GM21825 (cell line): ENCODE measurements at regions not wholly inside any gene's neighbourhood (a gene's known extent, or its start where the extent isn't known, plus 50 kb on each side); places are given as distances from the start of the nearest gene placed in this dataset.

ENCODE experiments used
- ATAC-seq: cut with Tn5 transposase; IDR thresholded peaks from one replicate; pipeline ENCODE4 v1.9.1; 2021; ENCODE audit warnings: mild to moderate bottlenecking, moderate library complexity; ENCODE audit not compliant: unreplicated experiment

DNA sequence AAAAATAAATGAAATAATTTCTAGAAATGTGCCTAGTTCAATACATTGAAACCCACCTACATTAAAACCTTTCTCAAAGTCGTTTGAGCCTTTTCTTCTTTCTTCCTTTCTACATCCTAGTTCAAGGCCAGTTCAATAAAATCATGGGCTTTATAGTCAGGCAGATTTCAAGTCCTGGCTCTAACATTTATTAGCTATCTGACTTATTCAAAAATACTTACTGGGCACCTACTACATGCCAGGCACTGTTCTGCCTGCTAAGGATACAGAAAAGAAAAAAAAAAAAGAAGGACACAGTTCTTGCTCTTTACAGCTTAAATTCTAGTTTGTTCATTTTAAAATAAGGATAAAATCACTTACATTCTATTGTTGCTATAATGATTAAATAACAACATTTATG is 134.2 kb upstream of the FGGY start:
- ATAC-seq, result no peak

DNA sequence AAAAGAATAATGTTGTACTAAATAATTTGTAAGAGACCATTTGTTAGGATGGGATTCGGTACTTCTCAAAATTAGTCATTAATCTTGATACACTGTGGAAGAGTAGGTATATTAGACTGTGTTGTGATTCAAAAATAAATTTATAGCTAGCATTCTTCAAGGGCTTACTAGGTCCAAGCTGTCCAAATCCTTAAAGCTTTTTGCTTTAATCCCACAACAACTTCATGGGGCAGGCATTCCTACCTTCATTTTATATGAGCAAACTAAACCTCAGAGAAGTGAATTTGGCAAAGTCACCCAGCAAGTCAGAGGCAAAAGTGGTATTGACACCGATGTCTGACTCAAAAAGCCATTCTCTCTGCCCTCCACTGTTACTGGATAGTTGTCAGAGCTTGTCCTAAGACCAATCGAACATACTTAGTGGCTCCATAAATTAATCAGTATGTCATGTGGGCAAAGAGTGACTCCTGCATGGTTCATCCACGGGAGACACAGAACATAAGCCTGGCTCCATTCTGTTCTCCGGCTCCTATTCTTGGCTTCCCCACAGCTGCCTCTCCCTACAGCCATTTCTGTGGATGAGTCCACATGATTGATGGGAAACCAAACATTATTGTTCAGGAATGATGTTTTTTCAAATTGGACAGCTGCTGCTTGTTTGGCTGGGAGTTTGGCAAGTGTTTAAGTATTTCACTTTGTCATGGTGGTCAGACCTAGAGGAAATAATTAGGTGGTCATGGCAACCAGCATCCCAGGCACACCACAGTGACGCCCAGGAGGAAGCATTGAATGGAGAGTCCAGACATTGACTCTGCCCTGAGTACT is 133.4 kb upstream of the FGGY start:
- no peak for ATAC-seq

DNA sequence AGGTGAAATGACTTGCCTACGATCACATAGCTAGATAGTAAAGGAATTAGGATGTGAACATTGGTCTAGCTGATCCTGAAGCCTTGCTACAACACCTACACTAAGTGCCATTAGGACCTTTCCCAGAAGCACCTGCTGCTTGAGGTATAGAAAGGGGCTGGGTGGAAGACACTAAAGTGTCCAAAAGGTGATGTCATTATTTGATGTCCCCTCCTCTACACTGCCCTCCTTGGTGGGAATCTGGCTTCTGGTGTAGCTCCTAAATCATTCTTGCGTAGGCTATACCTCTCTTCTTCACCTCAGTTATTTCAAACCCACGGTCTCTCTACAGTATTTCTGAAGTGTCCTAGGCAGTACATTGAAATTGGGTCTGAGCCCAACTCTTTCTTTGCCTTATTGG is 132.5 kb upstream of the FGGY start:
- no peak for ATAC-seq

DNA sequence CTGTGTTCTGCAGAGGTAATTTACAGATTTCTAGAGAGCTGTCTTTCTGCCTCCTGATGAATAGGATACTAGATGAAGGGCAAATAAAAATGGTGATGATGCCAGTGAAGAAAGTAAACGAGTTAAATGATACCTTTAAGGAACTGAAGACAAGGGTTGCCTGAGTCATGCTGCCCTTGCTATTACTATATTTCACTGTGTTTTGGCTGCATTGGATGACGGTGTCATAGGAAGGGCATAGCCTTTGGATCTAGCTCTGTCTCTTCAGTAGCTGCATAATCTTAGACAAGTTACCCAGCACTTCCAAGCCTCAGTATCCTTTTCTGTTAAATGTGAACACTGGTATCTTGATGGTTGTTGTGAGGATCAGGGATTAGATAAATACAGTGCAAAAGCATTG is 131.5 kb upstream of the FGGY start:
- ATAC-seq, result no peak

DNA sequence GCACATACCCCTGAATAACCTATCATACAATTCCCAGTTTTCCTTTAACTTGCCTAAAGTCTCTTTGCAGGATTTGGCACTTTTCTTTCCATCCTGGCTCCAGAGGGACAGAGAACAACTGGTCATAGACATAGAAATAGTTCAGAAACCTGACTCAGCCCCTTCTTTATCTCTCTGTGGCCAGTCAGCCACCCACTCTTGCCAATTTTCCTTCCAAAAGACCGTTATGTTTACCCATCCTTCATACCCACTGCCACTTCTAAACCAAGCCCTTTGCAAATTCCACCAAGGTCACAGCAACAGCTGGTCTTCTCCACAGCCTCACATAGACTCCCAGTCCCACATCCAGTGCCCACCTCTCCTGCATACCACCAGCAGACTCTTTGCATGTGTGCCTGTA is 127.2 kb upstream of the FGGY start:
- ATAC-seq, result no peak

DNA sequence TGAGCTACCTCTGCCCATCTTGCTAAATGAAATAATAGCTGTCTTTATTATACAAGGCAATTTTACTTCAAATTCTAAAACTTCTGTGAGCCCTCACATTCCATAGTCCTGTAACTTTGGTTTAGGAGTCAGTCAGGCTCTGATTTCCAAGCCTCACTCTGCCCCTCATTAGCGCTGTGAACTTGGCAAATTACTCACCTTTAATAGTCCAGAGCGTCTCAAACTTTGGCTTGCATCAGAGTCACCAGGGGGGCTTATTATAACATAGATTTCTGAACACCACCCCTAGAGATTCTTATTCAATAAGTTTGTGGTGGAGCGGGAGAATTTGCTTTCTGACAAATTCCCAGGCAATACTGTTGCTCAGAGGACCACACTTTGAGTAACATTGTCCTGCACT is 126.2 kb upstream of the FGGY start:
- ATAC-seq, result no peak

DNA sequence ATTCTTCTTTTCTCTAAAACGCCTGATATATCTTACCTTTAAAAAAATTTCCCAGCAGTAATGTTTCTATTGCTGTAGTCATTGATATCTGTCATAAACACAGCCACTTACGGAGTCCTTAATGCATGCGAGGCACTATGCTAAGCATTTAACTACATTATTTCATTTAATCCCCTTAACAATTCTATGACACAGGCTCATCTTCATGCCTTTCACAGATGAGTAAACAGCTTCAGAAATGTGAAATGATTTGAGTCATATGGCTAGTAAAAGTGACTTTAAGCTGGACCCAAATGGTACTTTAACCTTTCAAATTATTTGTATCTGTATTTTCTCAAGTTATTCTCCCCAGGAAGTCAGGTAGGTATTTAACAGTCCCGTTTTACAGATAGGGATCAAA is 125.1 kb upstream of the FGGY start:
- ATAC-seq, result no peak

DNA sequence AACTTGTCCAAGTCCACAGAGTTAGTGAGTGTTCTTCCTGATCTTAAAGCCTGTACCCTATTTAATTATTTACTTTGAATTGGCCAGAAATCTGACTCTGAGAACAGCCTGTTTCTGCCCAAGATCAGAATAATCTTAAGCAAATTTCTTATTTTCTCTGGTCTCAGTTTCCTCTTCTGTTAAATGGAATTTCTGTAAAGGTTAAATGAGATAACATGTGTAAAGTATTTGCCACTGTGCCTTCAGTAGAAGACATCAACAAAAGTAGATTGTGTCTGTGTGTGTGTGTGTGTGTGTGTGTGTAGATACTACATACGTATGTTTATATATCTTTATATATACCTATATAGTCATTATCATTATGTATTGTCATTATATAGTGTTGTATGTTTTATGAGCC is 124.2 kb upstream of the FGGY start:
- no peak for ATAC-seq

DNA sequence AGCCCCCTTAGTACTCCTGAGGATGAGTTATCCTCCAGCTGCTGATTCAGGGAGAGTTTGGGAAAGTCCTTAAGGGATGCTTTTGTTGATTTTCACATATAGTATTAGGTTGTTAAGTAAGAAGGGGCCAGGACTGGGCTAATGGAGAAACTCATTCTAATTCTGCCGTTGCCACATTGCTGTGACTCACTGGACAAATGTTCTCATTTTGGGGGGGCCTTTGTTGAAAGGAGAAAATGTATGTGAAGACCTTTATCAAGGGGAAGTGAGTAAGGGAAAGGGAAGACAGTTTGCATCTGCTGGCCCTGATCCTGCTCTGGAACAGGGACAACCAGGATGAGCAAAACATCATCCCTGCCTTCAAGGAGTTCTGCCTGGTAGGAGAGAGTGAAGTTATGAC is 123.2 kb upstream of the FGGY start:
- no peak for ATAC-seq

DNA sequence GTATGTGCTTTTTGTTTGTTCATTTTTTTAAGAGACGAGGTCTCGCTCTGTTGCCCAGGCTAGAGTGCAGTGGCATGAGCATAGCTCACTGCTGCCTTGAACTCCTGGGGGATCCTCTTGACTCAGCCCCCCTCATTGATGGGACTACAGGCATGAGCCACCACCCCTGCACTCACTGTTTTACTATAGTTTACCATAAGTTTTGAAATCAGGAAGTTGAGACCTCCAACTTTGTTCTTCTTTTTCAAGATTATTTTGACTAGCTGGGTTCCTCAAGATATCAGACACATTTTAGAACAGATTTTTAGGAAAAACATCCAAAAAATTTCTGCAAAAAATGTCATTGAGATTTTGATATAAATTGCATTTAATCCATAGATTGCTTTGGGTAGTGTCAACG is 120.4 kb upstream of the FGGY start:
- no peak for ATAC-seq

DNA sequence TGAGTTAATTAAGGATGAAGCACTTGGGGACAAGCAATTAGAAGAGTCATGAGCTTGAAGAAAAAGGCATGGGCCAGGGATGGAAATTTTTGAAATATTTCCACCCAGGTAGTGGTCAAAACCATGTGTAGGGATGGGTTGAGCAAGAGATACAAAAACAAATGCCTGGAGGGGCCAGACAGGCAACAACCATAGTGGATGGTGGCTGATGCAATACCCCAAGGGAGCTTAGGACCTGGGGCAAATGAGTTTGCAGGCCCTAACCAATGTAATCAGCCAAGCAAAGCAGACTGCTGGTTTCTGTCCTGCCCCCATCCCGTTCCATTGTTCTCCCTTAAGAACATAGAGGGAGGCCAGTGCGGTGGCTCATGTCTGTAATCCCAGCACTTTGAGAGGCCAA is 119.1 kb upstream of the FGGY start:
- ATAC-seq, result no peak

DNA sequence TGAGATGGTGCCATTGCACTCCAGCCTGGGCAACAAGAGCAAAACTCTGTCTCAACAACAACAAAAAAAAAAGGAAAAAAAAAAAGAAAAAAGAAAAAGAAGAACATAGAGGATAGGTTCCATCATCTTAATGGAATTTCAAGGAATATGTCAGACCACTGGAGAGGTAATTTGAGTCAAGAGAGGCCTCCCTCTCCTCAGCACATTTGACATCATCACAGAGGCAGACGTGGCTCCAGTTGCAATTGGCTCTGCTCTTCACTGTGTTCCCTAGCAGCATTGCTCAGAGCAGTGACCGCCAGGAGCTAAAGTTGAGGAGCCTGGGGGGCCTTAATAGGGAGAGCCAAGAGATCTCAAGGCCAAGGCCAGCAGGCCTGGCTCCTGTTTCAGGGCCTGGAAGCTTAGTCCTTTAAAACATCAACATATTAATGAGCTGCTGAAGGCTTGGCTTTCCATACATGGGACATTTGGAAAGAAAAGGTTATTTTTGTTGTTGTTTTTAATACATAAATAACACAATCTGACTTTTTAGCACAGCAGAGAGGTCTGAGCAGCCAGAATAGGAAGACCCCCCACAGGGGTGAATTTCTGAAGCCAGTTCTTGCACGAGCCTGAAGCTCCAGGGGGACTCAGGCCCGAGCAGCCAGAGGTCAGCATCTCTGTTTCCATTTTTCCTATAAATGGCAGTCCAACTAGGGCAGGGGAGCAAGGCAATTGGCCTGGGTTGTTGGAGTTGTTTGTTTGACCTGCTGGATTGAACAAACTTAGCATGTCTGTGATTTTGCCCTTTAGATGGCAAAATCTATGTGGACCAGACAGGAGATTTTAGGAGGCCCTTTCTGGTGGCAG is 118.3 kb upstream of the FGGY start:
- no peak for ATAC-seq

DNA sequence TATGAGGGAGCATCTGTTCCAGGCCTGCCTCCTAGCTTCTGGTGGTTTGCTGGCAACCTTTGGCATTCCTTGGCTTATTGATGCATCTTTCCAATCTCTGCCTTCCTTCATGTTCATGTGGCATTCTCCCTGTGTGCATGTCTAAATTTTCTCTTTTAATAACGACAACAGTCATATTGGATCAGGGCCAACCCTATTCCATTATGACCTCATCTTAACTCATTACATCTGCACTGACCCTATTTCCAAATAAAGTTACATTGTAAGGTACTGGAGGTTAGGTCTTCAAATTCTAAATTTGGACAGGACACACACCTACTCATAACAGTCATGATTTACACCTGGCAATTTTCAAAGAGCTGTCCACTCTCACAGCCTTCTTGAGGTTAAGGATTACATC is 117.2 kb upstream of the FGGY start:
- ATAC-seq, result no peak

DNA sequence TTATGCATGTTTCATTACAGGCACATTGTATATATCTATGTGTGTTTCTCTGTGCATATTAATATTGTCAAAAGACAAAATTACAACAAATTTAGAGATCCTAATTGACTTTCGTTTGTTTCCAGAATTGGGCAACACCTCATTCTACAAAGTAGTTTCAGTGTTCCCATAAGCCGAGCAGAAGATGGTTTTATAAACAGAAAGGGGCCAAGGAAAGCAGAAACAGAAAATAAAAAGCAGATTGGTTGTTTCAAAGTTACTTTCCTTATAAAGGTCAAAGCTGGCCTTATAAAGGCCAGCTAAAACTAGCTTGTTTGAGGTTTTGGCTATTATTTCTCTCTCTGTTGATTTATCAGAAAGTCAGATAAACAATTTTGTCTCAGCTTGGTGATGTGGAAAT is 116.2 kb upstream of the FGGY start:
- no peak for ATAC-seq

DNA sequence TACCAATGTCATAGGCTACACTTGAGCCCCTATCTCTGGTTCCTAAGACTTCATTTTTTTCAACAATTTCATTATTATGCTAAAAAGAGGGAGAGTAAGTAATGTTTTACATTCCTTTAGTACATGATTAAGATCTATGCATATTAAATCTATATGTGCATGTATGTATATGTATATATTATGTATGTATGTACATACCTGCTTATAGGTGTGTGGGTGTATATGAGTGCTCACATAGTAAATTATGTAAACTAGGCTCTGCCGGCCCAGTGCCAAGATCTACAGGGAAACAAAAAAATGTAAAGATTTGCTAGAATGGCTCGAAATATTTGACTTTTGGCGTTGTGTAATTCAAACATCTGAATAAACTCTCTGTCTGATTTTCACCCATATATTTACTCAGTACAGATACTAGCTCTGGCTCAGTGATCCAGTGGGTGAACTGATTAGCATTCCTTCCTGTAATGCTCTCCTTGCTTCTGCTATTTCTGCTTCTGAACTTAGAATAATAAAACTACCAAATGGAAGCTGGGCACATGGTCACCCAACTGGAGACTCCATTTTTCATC is 113.1 kb upstream of the FGGY start:
- no peak for ATAC-seq

DNA sequence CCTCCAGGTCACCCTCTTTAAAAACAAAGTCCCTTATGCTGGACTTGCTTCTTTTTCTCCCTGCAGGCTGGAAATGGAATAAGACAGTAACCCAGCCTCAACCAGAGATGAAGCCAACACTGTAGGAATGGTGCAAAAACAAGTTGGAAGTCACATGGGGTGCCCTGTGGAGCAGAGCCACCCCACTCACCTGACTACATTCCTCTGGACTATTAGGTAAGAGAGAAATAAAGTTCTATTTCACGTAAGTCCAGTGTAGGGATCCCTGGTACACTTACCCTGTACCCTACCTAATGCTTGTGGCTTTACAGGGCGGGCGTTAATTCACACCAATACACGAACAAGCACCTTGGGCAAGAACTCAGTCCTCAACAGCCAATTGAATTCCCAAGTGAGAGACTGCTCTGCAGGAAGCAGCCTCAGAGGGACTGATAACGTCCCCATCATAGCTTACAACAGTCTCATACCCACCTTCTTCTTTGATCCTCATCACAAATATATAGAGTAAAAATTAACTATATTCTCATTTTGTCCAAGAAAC is 112.5 kb upstream of the FGGY start:
- ATAC-seq, result no peak

DNA sequence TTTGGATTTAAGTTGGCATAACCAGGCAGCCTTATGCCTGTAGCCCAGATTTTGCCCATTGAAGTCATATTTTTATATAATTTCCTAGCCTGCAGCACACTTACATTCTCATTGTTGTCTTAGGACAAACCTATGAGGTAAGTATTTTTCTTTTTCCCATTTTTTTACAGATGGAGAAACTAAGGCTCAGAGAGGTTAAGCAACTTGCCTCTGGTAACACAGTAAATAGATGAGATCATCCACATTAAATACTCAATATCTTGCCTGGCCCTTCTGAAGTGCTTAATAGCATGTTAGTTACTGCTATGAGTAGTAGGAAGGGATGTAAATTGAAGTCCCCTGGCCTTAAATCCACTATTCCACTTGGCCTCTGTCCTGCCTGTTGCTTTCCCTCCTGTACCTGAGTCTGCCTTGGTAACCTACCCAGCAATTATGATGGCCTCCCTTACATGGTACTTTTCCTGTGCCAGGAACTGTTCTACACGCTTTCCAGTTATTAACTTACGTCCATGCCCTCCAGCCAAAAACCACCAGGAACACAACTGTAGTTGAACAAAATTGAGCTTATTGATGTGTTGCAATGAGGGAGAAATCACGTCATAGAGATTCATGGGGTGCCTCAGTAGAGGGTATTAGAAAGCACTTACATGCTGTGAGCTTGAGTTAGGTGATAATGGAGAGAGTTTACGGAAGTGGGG is 111.6 kb upstream of the FGGY start:
- ATAC-seq, result no peak

DNA sequence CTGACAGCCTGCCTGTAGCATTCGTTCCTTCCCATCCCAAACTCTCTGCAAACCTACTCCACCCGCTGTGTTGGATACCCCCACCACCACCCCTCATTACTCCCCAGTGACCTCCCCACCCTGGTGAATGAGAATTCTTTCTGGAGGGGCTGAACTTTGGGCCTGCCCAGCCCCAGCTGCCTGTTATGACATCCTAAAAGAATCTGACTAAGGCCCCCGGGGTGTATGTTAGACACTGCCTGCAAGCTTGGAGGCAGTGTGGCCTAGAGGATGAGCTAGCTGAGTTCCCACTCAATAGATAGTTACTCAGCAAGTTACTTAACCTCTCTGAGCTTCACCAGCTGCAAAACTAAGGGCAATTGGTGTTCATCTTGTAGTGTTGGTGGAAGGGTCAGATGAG is 110.2 kb upstream of the FGGY start:
- ATAC-seq, result no peak

DNA sequence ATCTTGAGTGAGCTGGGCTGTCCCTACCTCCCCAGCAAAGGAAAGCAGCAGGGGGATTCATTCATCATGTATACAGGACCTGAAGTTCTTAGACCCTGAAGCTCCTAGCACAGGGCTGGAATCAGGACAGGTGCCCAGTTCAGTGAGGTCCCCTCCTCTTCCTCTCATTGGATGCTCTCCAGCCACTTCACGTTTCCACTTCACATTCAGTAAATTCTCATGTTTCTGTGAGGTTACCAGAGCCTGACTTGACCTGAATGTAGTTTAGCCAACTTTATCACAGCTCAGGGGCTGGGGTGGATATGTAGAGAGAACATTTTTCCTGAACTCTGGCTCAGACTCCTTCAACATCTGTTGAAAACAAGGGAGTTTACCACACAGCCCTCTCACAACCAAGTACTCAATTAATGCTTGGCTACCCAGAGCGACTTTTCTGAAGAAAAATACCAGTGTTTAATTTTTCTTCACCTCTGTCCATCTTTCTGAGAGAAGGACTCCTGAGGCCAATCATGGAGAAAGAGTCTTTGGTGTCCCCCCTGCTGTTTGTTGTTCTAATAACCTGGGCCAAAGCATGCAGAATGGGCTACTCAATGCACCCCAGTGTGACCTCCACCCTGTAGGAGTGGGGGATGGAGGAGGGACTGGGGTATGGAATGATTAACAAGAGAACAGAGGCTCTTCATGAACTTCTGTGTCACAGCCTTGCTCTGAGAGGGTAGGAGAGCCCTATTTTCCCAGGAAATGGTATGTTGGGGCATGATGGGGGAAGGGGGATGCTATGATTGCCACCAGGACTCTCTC is 108.3 kb upstream of the FGGY start:
- ATAC-seq, result no peak

DNA sequence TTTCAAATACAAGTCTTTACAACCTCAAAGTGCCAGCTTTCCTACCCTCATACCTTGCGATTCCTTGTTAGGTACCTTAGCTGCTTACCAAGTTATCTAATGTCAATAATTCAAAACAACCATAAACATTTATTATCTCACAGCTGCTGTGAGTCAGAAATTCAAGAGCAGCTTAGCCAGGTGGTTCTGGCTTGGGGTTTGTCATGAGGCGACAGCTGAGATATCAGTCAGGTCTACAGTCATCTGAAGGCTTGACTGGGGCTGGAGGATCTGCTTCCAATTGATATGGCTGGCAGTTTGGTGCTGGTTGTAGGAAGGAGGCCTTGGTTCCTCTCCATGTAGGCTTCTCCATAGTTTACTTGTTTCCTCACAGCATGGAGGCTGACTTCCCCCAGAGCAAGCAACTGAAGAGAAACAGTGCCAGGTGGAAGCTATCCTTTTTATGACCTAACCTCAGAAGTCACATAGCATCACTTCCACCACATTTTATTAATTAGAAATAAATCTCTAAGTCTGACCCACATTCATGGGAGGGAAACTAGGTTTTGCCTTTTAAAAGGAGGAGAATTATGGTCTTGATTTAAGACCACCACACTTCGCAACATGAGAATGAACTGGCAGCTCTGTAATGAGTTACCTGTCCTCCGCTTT is 103.3 kb upstream of the FGGY start:
- ATAC-seq, result no peak
